CD4-positive, alpha-beta T cell (primary cell): ENCODE measurements at regions not wholly inside any gene's neighbourhood (a gene's known extent, or its start where the extent isn't known, plus 50 kb on each side); places are given as distances from the start of the nearest gene placed in this dataset.

Experiments
- ATAC-seq: fragments of 200-7000 bp; cut with Tn5 transposase; one replicate; pipeline ENCODE4 v1.10.0; 2022; ENCODE audit warnings: mild to moderate bottlenecking; ENCODE audit not compliant: poor library complexity
- CTCF ChIA-PET: fragments of 350-600 bp; sonication (Branson Sonifier 250); formaldehyde crosslinking; loops from one replicate; lab custom pipeline; 2021; ENCODE audit warnings: antibody characterized with exemption, inconsistent platforms; lab: Charles Lee
- POLR2A ChIA-PET: fragments of 350-600 bp; sonication (Branson Sonifier 250); formaldehyde crosslinking; loops from one replicate; lab custom pipeline; 2021; ENCODE audit warnings: antibody characterized with exemption, inconsistent platforms; lab: Charles Lee
- DNase-seq, 14 experiments: peaks; one replicate each; pipeline ENCODE4 v3.0.0-alpha.2; 2013 to 2020; ENCODE audit warnings: mixed read lengths in 2 of 14
- H3K27ac ChIP-seq, 2 donors: one replicate each; pipeline versions ENCODE4 v1.5.1 to v1.7.0; 2013; ENCODE audit warnings: low read length in 2 of 2, low read depth in 1 of 2, mild to moderate bottlenecking in 1 of 2
- H3K27me3 ChIP-seq, 2 experiments: 1 replicate in 1 of 2; 2 replicates in 1 of 2; pipeline versions ENCODE4 v1.6.1 to v1.7.0; 2013; ENCODE audit warnings: low read length in 2 of 2, control low read depth in 1 of 2, mild to moderate bottlenecking in 1 of 2, moderate library complexity in 1 of 2; ENCODE audit not compliant: insufficient read depth in 2 of 2, control insufficient read depth in 1 of 2
- H3K36me3 ChIP-seq: one replicate; pipeline ENCODE4 v1.6.1; 2013; ENCODE audit warnings: low read length, control low read depth; ENCODE audit not compliant: insufficient read depth
- H3K4me1 ChIP-seq: one replicate; pipeline ENCODE4 v1.6.1; 2013; ENCODE audit warnings: low read length, control low read depth; ENCODE audit not compliant: insufficient read depth
- H3K4me3 ChIP-seq: one replicate; pipeline ENCODE4 v1.5.1; 2013; ENCODE audit warnings: mild to moderate bottlenecking, low read length, moderate library complexity
- H3K9me3 ChIP-seq, 2 experiments: 1 replicate in 1 of 2; 2 replicates in 1 of 2; pipeline versions ENCODE4 v1.6.1 to v1.7.0; 2013; ENCODE audit warnings: low read length in 2 of 2, mild to moderate bottlenecking in 2 of 2, control low read depth in 1 of 2, moderate library complexity in 1 of 2; ENCODE audit not compliant: control insufficient read depth in 1 of 2, insufficient read depth in 1 of 2
- H3K27ac Mint-ChIP-seq: one replicate; pipeline ENCODE4 v1.8.0; 2020; ENCODE audit warnings: mixed read lengths
- H3K27me3 Mint-ChIP-seq: one replicate; pipeline ENCODE4 v1.8.0; 2021; ENCODE audit warnings: mixed read lengths
- H3K36me3 Mint-ChIP-seq: one replicate; pipeline ENCODE4 v1.8.0; 2021; ENCODE audit warnings: low read depth, mixed read lengths
- H3K4me1 Mint-ChIP-seq: one replicate; pipeline ENCODE4 v1.8.0; 2021; ENCODE audit warnings: low read depth, mixed read lengths
- H3K4me3 Mint-ChIP-seq: one replicate; pipeline ENCODE4 v1.8.0; 2020; ENCODE audit warnings: mild to moderate bottlenecking, mixed read lengths
- H3K9me3 Mint-ChIP-seq: one replicate; pipeline ENCODE4 v1.8.0; 2020; ENCODE audit warnings: mixed read lengths
- CTCF ChIP-seq: fragments of 200-600 bp; IDR thresholded peaks from one replicate; pipeline ENCODE4 v1.8.0; 2022; ENCODE audit warnings: antibody characterized with exemption, mild to moderate bottlenecking
- intact Hi-C, 2 experiments: fragments of 100-400 bp; cut with DNase I in 1 of 2; cut with micrococcal nuclease in 1 of 2; formaldehyde crosslinking; loops; one replicate each; pipeline versions ENCODE4 v1.15.1 to v1.9.0; 2023 to 2025; cut with DNase I, micrococcal nuclease

DNA sequence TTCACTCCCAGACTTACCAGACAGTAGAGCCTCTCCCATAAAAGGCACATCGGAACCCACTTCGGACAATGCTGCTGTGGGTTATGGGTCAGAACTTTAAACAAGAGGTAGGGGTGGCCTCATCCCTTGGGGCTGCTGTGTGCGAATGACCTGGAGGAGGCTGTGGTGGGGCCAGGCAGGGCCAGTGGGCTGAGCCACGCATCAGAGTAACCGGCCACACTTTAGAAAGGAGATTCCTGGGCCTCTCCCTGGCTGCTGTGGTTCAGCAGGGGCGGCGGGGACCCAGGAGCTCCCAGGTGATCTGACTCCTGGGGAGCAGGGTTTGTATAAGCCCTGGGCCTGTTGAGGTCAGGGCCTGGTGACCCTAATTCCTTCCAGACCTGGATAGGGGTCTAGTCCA is 110.2 kb upstream of the C1orf174 start:
- ChIA-PET POLR2A (no interaction called here), CTCF (no interaction called here)
- no peaks in the 10 kb centered on the region for H3K36me3 Mint-ChIP-seq
- no peak overlapping the region for H3K27ac Mint-ChIP-seq
- intact Hi-C loops: no loop called here
- H3K4me3 Mint-ChIP-seq: no peak overlapping the region
- Histone ChIP-seq H3K27me3 (peaks cover 0 to 5% of the 10 kb centered on the region in 2 experiments), H3K27ac (no peak overlapping the region), H3K36me3 (no peaks in the 10 kb centered on the region), H3K4me1 (no peaks in the 10 kb centered on the region), H3K4me3 (no peak overlapping the region), H3K9me3 (peaks cover 6 to 34% of the 10 kb centered on the region in 2 experiments)
- H3K27me3 Mint-ChIP-seq: peaks cover under 1% of the 10 kb centered on the region
- TF ChIP-seq CTCF: no peak
- DNase-seq (peak in 1 of 14 experiments; percentile 25), ATAC-seq (no peak)
- peaks cover 2% of the 10 kb centered on the region for H3K9me3 Mint-ChIP-seq
- H3K4me1 Mint-ChIP-seq: no peaks in the 10 kb centered on the region

DNA sequence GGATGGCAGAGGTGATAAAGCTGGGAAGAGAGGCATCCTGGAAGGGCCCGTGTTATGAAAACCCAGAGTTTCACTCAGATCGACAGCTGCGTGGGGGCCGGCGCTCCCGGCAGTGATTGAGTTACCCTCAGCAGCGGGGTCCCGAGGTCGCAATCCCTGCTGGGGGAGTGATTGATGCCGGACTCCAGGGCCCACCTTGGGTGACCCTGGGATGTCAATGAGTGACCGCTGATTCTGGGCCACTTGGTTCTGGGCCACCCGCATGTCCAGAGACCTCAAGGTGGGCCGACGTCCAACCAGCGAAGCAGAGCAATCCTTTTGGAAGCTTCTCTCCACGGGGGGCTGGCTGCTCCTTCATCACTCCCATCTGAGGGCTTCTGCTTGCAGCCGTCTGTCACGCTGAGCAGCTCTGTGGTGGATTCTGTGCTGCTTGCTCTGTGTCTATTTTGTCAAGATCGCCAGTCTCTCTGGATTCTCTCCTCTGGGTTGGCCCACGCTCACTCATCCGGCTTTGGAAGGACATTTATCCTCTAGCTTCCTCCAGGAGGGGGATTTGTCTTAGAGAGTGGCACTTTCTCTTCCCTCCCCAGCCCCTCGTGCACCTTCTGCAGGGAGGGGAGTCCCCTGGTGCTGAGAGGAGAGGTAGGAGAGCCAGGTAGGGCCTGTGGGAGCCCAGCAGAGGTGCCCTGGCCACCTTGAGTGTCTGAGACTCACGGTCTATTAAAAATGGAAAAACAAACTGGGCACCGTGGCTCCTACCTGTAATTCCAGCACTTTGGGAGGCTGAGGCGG is 110.9 kb upstream of the C1orf174 start:
- peaks cover 6 to 27% of the 10 kb centered on the region in 2 experiments for H3K9me3 ChIP-seq
- no peaks in the 10 kb centered on the region for H3K4me1 Mint-ChIP-seq
- peaks cover 2% of the 10 kb centered on the region for H3K9me3 Mint-ChIP-seq
- no peaks in the 10 kb centered on the region for H3K36me3 Mint-ChIP-seq
- peaks cover 0 to 5% of the 10 kb centered on the region in 2 experiments for H3K27me3 ChIP-seq
- no peak overlapping the region for H3K4me3 ChIP-seq
- H3K27me3 Mint-ChIP-seq: no peaks in the 10 kb centered on the region
- intact Hi-C loops: no loop called here
- H3K27ac ChIP-seq: no peak overlapping the region
- no peak overlapping the region for H3K4me3 Mint-ChIP-seq
- POLR2A ChIA-PET: no interaction called here
- CTCF ChIA-PET: no interaction called here
- peak in 1 of 14 experiments; percentile 21 for DNase-seq
- H3K4me1 ChIP-seq: no peaks in the 10 kb centered on the region
- no peaks in the 10 kb centered on the region for H3K36me3 ChIP-seq
- no peak for TF ChIP-seq CTCF
- H3K27ac Mint-ChIP-seq: no peak overlapping the region
- ATAC-seq: no peak

DNA sequence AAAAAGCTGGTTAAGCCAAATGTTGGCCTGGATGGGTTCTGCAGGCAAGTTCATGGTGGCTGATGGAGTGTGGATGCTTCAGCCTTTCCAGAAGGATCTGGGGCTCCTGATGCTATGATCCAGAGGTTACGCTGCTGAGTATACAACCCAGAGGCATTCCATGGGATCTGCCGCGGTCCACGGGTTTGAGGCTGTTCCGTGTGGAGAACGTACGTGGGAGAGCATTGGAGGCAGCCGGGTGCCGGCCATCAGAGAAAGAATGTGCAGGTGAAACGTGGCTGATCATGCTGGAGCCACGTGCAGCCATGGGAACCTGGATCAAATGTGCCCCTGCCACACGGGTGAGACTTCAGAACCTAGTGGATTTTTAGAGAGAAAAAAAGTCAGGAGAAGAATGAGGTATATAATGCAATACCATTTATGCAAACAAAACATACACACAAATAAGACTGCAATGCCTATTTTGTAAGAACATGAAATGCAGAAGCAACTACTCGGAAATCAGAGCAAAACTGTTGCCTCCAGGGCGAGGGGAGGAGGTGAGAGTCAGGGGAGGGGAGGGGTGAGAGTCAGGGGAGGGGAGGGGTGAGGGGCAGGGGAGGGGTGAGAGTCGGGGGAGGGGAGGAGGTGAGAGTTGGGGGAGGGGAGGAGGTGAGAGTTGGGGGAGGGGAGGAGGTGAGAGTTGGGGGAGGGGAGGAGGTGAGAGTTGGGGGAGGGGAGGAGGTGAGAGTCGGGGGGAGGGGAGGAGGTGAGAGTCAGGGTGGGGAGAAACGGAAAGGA is 116.5 kb upstream of the C1orf174 start:
- DNase-seq (peak in 1 of 14 experiments; percentile 8), ATAC-seq (no peak)
- ChIA-PET CTCF (no interaction called here), POLR2A (no interaction called here)
- no peak for TF ChIP-seq CTCF
- peaks cover 4% of the 10 kb centered on the region for H3K4me1 Mint-ChIP-seq
- no peaks in the 10 kb centered on the region for H3K4me1 ChIP-seq
- intact Hi-C loops: no loop called here
- H3K27ac Mint-ChIP-seq: no peak overlapping the region
- H3K36me3 ChIP-seq: no peaks in the 10 kb centered on the region
- H3K27ac ChIP-seq: no peak overlapping the region
- no peaks in the 10 kb centered on the region for H3K27me3 ChIP-seq
- no peaks in the 10 kb centered on the region for H3K27me3 Mint-ChIP-seq
- no peak overlapping the region for H3K4me3 Mint-ChIP-seq
- no peaks in the 10 kb centered on the region for H3K9me3 ChIP-seq
- H3K9me3 Mint-ChIP-seq: no peaks in the 10 kb centered on the region
- no peak overlapping the region for H3K4me3 ChIP-seq
- no peaks in the 10 kb centered on the region for H3K36me3 Mint-ChIP-seq
